ENCODE measurements at regions not wholly inside any gene's neighbourhood (a gene's known extent, or its start where the extent isn't known, plus 50 kb on each side); places are given as distances from the start of the nearest gene placed in this dataset.

DNA sequence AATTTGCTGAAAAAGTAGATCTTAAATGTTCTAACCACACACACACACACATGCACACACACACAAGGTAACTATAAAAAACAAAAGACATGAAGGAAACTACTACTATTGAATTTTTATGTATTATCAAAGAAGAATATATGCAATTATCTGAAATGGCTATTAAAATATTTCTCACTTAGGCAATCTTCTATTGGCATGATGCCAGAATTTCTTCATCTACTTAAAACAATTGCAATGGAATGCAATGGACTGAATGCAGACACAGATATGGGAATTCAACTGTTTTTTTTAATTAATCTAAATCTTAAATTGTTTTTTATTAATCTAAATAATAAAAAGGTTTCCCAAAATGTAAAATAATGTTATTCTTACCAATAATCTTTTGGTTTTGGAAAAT, 152.6 kb upstream of the SMLR1 start:
- H3K4me3 ChIP-seq (replicated peaks in 1 of 3): no peak overlapping the region
- no peak for TF ChIP-seq POLR2A (IDR thresholded peaks at IDR 0.05)
- TF ChIP-seq, protein P1, sequence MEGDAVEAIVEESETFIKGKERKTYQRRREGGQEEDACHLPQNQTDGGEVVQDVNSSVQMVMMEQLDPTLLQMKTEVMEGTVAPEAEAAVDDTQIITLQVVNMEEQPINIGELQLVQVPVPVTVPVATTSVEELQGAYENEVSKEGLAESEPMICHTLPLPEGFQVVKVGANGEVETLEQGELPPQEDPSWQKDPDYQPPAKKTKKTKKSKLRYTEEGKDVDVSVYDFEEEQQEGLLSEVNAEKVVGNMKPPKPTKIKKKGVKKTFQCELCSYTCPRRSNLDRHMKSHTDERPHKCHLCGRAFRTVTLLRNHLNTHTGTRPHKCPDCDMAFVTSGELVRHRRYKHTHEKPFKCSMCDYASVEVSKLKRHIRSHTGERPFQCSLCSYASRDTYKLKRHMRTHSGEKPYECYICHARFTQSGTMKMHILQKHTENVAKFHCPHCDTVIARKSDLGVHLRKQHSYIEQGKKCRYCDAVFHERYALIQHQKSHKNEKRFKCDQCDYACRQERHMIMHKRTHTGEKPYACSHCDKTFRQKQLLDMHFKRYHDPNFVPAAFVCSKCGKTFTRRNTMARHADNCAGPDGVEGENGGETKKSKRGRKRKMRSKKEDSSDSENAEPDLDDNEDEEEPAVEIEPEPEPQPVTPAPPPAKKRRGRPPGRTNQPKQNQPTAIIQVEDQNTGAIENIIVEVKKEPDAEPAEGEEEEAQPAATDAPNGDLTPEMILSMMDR (IDR thresholded peaks at IDR 0.05): no peak
- H3K4me1 ChIP-seq: no peaks in the 10 kb centered on the region
- intact Hi-C loops (cut with DNase I): no loop called here
- DNase-seq: no peak
- no peaks in the 10 kb centered on the region for H3K9me3 ChIP-seq
- no peaks in the 10 kb centered on the region for H3K36me3 ChIP-seq
- no peak overlapping the region for H3K27ac ChIP-seq
- H3K27me3 ChIP-seq: no peaks in the 10 kb centered on the region

DNA sequence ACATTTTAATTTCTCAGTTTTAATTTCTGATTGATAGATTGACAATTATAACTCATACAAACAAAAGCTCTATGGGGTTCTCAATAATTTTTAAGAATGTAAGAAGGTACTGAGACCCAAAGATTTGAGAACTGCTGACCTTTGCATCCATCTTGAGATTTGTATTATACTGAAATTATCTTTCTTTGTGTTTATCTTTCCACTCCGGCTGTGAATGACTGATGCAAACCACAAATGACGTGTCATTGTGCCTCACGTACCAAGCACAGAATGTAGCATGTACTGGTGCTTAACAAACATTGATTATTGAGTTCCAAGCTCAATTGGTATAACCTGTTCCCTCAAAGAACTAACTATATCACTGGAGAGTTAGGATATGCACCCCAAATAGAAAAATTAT, 152.1 kb upstream of the SMLR1 start:
- no peak overlapping the region for H3K4me3 ChIP-seq (replicated peaks in 1 of 3)
- WGBS, 2 donors: 76 to 79% methylated on average over 3 of the region's 3 CpGs
- no peaks in the 10 kb centered on the region for H3K27me3 ChIP-seq
- intact Hi-C loops (cut with DNase I): no loop called here
- H3K27ac ChIP-seq: no peak overlapping the region
- no peak for TF ChIP-seq POLR2A (IDR thresholded peaks at IDR 0.05)
- TF ChIP-seq, protein P1 (IDR thresholded peaks at IDR 0.05): no peak
- no peaks in the 10 kb centered on the region for H3K4me1 ChIP-seq
- no peak for DNase-seq
- H3K9me3 ChIP-seq: no peaks in the 10 kb centered on the region
- no peaks in the 10 kb centered on the region for H3K36me3 ChIP-seq

DNA sequence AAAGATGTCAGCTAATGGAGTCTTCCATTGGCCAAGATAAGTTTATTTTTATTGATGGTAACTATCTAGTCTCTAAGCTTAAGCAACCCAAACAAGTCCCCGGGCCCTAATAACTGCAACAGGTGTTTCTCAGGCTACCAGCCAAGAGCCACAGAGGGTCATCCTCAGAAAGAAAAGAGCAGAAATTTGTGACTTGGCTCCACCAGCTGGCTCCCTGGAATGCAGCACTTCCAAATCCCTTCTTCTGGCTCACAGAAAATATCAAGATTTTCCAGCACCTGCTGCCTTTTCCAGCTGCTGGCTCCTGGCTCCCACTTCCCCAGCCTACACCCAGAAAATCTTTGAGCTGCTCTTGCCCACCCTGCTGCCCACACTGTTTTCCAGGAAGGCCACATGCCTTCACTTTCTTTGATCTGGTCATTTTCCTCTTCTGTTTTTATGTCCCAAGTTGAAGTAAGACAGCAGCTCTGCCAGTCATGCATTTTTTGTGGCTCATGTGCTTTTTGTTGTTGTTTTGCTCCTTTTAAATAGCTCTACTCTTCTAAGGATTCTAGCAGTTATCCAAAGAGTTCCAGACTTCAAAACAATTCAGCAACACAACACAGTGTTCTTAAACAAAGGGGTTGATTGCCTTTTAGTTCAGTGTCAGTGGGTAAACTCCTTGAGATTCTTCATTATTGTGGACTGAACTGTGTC, 151.0 kb upstream of the SMLR1 start:
- no peaks in the 10 kb centered on the region for H3K36me3 ChIP-seq
- no peaks in the 10 kb centered on the region for H3K4me1 ChIP-seq
- intact Hi-C loops (cut with DNase I): no loop called here
- H3K27me3 ChIP-seq: no peaks in the 10 kb centered on the region
- TF ChIP-seq, protein P1 (IDR thresholded peaks at IDR 0.05): no peak
- TF ChIP-seq POLR2A (IDR thresholded peaks at IDR 0.05): no peak
- no peak for DNase-seq
- H3K27ac ChIP-seq: no peak overlapping the region
- no peak overlapping the region for H3K4me3 ChIP-seq (replicated peaks in 1 of 3)
- 61 to 70% methylated on average over 1 of the region's 1 CpG for WGBS, 2 donors
- no peaks in the 10 kb centered on the region for H3K9me3 ChIP-seq

DNA sequence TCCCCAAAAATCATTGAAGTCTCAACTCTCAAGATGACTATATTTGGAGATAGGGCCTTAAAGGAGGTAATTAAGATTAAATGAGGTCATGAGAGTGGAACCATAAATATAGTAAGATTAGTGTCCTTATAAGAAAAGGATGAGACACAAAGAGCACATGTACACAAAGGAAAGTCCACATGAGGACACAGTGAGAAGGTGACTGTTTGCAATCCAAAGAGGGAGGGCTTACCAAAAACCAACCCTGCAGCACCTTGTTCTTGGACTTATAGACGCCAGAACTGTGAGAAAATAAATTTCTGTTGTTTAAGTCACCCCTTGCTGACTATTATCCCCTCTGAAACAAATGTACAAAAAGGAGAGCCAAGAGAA, 150.4 kb upstream of the SMLR1 start:
- Histone ChIP-seq H3K36me3 (no peaks in the 10 kb centered on the region), H3K27ac (no peak overlapping the region), H3K27me3 (no peaks in the 10 kb centered on the region), H3K4me1 (no peaks in the 10 kb centered on the region), H3K4me3 (replicated peaks in 1 of 3) (no peak overlapping the region), H3K9me3 (no peaks in the 10 kb centered on the region)
- intact Hi-C loops (cut with DNase I): no loop called here
- no peak for DNase-seq
- 70 to 73% methylated on average over 1 of the region's 1 CpG for WGBS, 2 donors
- TF ChIP-seq, protein P1 (IDR thresholded peaks at IDR 0.05): no peak
- TF ChIP-seq POLR2A (IDR thresholded peaks at IDR 0.05): no peak

DNA sequence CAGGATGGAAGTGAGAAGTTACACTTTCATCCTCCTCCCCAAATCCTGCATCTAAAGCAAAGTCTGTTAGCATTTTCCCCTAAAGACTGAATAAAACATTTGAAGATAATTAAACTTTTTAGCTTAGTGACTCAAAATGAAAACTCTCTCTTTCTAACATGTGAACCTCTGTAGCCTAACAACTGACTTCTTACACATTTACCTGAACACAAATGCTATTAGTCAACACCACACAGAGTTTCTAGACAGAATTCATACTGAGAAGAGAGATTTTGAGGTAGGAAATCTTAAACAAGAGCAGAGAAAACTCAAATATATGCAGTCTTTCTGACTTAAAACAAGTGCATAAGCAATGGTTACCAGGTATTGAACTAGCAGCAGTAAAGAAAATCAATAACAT, 149.9 kb upstream of the SMLR1 start:
- no peak for DNase-seq
- Histone ChIP-seq H3K4me1 (no peaks in the 10 kb centered on the region), H3K4me3 (replicated peaks in 1 of 3) (no peak overlapping the region), H3K27me3 (no peaks in the 10 kb centered on the region), H3K27ac (no peak overlapping the region), H3K36me3 (no peaks in the 10 kb centered on the region), H3K9me3 (no peaks in the 10 kb centered on the region)
- intact Hi-C loops (cut with DNase I): no loop called here
- TF ChIP-seq, protein P1 (IDR thresholded peaks at IDR 0.05): no peak
- TF ChIP-seq POLR2A (IDR thresholded peaks at IDR 0.05): no peak
